ENCODE measurements at regions not wholly inside any gene's neighbourhood (a gene's known extent, or its start where the extent isn't known, plus 50 kb on each side); places are given as distances from the start of the nearest gene placed in this dataset.

DNA sequence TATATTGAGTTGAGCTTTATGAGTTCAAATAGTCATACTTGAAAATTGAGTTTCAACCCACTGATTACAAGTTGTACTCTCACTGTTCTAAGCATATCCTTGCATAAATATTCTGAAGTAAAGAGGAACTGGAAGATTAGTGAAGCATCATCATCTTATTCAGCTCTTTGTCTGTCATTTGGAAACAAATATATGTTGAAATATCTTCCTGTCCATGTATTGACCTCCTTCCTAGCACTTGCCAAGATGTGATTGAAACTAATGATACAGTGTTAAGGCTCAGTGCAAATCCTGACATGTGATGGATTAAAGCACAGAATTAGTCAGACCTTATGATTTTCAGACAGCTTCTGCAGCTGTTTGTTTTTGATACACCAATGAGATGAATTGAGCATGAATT lies 434.3 kb downstream of the TBC1D32 start:
- CTCF ChIA-PET: no interaction called here
- H3K9me3 Mint-ChIP-seq: peaks cover 3% of the 10 kb centered on the region; the same call in 1 of the 2 replicates

DNA sequence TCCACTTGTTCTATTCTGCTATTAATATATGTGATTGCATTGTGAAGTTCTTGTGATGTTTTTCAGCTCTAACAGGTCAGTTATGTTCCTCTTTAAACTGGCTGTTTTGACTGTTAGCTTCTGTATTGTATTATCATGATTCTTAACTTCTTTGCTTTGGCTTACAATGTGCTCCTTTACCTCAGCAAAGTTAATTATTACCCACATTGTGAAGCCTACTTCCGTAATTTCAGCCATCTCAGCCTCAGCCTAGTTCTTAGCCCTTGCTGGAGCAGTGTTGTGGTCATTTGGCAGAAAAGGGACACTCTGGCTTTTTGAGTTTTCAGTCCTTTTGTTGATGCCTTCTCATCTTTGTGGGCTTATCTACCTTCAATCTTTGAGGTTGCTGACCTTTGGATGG lies 440.2 kb downstream of the TBC1D32 start:
- Mint-ChIP-seq H3K27me3 (ENCODE audit: low read depth) (no peaks in the 10 kb centered on the region; the same call in 1 of the 2 replicates), H3K27ac (no peak overlapping the region), H3K9me3 (peaks cover 31% of the 10 kb centered on the region), H3K4me3 (no peak overlapping the region), H3K4me1 (no peaks in the 10 kb centered on the region), H3K36me3 (peaks cover 22% of the 10 kb centered on the region)
- DNase-seq (ENCODE audit: low spot score) (no peak), ATAC-seq (no peak)
- ChIA-PET POLR2A (no interaction called here), CTCF (no interaction called here)
- TF ChIP-seq, protein P1, sequence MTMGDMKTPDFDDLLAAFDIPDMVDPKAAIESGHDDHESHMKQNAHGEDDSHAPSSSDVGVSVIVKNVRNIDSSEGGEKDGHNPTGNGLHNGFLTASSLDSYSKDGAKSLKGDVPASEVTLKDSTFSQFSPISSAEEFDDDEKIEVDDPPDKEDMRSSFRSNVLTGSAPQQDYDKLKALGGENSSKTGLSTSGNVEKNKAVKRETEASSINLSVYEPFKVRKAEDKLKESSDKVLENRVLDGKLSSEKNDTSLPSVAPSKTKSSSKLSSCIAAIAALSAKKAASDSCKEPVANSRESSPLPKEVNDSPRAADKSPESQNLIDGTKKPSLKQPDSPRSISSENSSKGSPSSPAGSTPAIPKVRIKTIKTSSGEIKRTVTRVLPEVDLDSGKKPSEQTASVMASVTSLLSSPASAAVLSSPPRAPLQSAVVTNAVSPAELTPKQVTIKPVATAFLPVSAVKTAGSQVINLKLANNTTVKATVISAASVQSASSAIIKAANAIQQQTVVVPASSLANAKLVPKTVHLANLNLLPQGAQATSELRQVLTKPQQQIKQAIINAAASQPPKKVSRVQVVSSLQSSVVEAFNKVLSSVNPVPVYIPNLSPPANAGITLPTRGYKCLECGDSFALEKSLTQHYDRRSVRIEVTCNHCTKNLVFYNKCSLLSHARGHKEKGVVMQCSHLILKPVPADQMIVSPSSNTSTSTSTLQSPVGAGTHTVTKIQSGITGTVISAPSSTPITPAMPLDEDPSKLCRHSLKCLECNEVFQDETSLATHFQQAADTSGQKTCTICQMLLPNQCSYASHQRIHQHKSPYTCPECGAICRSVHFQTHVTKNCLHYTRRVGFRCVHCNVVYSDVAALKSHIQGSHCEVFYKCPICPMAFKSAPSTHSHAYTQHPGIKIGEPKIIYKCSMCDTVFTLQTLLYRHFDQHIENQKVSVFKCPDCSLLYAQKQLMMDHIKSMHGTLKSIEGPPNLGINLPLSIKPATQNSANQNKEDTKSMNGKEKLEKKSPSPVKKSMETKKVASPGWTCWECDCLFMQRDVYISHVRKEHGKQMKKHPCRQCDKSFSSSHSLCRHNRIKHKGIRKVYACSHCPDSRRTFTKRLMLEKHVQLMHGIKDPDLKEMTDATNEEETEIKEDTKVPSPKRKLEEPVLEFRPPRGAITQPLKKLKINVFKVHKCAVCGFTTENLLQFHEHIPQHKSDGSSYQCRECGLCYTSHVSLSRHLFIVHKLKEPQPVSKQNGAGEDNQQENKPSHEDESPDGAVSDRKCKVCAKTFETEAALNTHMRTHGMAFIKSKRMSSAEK (CRISPR knock-in tag; IDR thresholded peaks at IDR 0.05; ENCODE audit: borderline replicate concordance): no peak
- TF ChIP-seq, protein P2, sequence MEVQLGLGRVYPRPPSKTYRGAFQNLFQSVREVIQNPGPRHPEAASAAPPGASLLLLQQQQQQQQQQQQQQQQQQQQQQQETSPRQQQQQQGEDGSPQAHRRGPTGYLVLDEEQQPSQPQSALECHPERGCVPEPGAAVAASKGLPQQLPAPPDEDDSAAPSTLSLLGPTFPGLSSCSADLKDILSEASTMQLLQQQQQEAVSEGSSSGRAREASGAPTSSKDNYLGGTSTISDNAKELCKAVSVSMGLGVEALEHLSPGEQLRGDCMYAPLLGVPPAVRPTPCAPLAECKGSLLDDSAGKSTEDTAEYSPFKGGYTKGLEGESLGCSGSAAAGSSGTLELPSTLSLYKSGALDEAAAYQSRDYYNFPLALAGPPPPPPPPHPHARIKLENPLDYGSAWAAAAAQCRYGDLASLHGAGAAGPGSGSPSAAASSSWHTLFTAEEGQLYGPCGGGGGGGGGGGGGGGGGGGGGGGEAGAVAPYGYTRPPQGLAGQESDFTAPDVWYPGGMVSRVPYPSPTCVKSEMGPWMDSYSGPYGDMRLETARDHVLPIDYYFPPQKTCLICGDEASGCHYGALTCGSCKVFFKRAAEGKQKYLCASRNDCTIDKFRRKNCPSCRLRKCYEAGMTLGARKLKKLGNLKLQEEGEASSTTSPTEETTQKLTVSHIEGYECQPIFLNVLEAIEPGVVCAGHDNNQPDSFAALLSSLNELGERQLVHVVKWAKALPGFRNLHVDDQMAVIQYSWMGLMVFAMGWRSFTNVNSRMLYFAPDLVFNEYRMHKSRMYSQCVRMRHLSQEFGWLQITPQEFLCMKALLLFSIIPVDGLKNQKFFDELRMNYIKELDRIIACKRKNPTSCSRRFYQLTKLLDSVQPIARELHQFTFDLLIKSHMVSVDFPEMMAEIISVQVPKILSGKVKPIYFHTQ (CRISPR knock-in tag; IDR thresholded peaks at IDR 0.05): no peak
- TF ChIP-seq, protein P3, sequence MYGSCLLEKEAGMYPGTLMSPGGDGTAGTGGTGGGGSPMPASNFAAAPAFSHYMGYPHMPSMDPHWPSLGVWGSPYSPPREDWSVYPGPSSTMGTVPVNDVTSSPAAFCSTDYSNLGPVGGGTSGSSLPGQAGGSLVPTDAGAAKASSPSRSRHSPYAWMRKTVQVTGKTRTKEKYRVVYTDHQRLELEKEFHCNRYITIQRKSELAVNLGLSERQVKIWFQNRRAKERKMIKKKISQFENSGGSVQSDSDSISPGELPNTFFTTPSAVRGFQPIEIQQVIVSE (CRISPR knock-in tag; IDR thresholded peaks at IDR 0.05; ENCODE audit: borderline replicate concordance): no peak
- no peak for TF ChIP-seq FOXJ3 (CRISPR knock-in tag; IDR thresholded peaks at IDR 0.05; ENCODE audit: borderline replicate concordance)
- no peak for TF ChIP-seq ZNF416 (CRISPR knock-in tag; IDR thresholded peaks at IDR 0.05)
- no peak for TF ChIP-seq NFATC4 (CRISPR knock-in tag; IDR thresholded peaks at IDR 0.05)
- TF ChIP-seq, protein P4, sequence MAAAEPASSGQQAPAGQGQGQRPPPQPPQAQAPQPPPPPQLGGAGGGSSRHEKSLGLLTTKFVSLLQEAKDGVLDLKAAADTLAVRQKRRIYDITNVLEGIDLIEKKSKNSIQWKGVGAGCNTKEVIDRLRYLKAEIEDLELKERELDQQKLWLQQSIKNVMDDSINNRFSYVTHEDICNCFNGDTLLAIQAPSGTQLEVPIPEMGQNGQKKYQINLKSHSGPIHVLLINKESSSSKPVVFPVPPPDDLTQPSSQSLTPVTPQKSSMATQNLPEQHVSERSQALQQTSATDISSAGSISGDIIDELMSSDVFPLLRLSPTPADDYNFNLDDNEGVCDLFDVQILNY (CRISPR knock-in tag; IDR thresholded peaks at IDR 0.05): no peak
- no peak for TF ChIP-seq JAZF1 (CRISPR knock-in tag; IDR thresholded peaks at IDR 0.05)
- TF ChIP-seq TCF7 (CRISPR knock-in tag; IDR thresholded peaks at IDR 0.05; ENCODE audit: low read depth): no peak
- TF ChIP-seq ZNF317 (CRISPR knock-in tag; IDR thresholded peaks at IDR 0.05; ENCODE audit: borderline replicate concordance, low read depth): no peak
- TF ChIP-seq, protein P5, sequence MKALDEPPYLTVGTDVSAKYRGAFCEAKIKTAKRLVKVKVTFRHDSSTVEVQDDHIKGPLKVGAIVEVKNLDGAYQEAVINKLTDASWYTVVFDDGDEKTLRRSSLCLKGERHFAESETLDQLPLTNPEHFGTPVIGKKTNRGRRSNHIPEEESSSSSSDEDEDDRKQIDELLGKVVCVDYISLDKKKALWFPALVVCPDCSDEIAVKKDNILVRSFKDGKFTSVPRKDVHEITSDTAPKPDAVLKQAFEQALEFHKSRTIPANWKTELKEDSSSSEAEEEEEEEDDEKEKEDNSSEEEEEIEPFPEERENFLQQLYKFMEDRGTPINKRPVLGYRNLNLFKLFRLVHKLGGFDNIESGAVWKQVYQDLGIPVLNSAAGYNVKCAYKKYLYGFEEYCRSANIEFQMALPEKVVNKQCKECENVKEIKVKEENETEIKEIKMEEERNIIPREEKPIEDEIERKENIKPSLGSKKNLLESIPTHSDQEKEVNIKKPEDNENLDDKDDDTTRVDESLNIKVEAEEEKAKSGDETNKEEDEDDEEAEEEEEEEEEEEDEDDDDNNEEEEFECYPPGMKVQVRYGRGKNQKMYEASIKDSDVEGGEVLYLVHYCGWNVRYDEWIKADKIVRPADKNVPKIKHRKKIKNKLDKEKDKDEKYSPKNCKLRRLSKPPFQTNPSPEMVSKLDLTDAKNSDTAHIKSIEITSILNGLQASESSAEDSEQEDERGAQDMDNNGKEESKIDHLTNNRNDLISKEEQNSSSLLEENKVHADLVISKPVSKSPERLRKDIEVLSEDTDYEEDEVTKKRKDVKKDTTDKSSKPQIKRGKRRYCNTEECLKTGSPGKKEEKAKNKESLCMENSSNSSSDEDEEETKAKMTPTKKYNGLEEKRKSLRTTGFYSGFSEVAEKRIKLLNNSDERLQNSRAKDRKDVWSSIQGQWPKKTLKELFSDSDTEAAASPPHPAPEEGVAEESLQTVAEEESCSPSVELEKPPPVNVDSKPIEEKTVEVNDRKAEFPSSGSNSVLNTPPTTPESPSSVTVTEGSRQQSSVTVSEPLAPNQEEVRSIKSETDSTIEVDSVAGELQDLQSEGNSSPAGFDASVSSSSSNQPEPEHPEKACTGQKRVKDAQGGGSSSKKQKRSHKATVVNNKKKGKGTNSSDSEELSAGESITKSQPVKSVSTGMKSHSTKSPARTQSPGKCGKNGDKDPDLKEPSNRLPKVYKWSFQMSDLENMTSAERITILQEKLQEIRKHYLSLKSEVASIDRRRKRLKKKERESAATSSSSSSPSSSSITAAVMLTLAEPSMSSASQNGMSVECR (CRISPR knock-in tag; IDR thresholded peaks at IDR 0.05; ENCODE audit: borderline replicate concordance): no peak
- TF ChIP-seq, protein P6, sequence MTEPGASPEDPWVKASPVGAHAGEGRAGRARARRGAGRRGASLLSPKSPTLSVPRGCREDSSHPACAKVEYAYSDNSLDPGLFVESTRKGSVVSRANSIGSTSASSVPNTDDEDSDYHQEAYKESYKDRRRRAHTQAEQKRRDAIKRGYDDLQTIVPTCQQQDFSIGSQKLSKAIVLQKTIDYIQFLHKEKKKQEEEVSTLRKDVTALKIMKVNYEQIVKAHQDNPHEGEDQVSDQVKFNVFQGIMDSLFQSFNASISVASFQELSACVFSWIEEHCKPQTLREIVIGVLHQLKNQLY (CRISPR knock-in tag; IDR thresholded peaks at IDR 0.05): no peak
- TF ChIP-seq ETV6 (CRISPR knock-in tag; IDR thresholded peaks at IDR 0.05): no peak

More for the DNA sequence above, 434.3 kb downstream of the TBC1D32 start:
- Mint-ChIP-seq H3K36me3 (no peaks in the 10 kb centered on the region; the same call in 1 of the 2 replicates), H3K27me3 (ENCODE audit: low read depth) (no peaks in the 10 kb centered on the region), H3K4me1 (no peaks in the 10 kb centered on the region), H3K27ac (no peak overlapping the region), H3K4me3 (no peak overlapping the region)
- DNase-seq (ENCODE audit: low spot score) (no peak), ATAC-seq (no peak)
- TF ChIP-seq ZNF263 (CRISPR knock-in tag; IDR thresholded peaks at IDR 0.05; ENCODE audit: low read depth) (no peak), CREM (CRISPR knock-in tag; IDR thresholded peaks at IDR 0.05) (no peak)
- POLR2A ChIA-PET: no interaction called here
